SK-N-DZ (cell line): ENCODE measurements at regions not wholly inside any gene's neighbourhood (a gene's known extent, or its start where the extent isn't known, plus 50 kb on each side); places are given as distances from the start of the nearest gene placed in this dataset.

Experiments used
- DNase-seq: peaks from one replicate; pipeline ENCODE4 v3.0.0-alpha.2; 2015; ENCODE audit warnings: low spot score

DNA sequence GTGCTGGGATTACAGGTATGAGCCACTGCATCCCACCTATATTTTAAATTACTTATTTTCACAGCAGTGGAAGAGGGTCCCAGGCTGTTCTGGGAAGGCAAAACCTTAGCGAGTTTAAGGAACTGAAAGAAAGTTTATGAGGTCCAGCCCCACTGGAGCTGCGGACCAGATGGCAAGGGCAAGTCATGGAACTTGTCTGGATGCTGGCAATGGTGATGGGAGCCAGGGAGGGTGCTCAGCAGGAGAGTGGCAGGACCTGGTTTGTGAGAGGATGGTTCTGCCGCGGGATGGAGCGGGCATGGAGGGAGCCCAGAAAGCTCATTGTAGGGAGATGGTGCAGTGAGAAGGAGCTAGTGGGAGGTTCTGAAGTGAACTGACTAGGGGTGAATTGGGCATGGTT, 50.6 kb upstream of the SLC45A1 start:
- no peak for DNase-seq

GRCh38 chr1:8266436-8267165, 51.3 kb upstream of the SLC45A1 start:
- no peak for DNase-seq

- no peak for DNase-seq
Measured at GRCh38 chr1:8263791-8264190, 54.1 kb upstream of the SLC45A1 start.

GRCh38 chr1:8261398-8261762, 56.5 kb upstream of the SLC45A1 start:
- no peak for DNase-seq

GRCh38 chr1:8259498-8260290, 58.2 kb upstream of the SLC45A1 start:
- no peak for DNase-seq

- DNase-seq, result no peak
Measured at GRCh38 chr1:8257621-8258020, 60.3 kb upstream of the SLC45A1 start.

DNA sequence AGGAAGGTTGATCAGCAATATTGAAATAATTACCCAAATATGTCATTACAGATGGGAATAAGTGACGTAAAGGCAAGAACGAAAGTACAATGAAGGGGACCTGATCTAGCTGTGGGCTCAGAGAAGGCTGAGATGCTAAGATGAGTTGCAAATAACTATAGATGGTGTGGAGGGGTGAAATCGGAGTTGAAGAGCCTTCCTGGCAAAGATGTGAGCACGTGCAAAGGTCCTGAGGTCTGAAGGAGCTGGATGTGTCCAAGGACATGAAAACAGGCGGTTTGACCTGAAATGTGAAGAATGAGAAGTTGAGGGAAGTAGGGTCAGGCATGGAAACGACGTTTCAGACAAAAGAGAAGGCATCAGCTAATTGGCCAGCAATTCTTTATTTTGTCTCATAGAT, 61.6 kb upstream of the SLC45A1 start:
- no peak for DNase-seq

- no peak for DNase-seq
Measured at GRCh38 chr1:8255712-8256111, 62.2 kb upstream of the SLC45A1 start.

DNA sequence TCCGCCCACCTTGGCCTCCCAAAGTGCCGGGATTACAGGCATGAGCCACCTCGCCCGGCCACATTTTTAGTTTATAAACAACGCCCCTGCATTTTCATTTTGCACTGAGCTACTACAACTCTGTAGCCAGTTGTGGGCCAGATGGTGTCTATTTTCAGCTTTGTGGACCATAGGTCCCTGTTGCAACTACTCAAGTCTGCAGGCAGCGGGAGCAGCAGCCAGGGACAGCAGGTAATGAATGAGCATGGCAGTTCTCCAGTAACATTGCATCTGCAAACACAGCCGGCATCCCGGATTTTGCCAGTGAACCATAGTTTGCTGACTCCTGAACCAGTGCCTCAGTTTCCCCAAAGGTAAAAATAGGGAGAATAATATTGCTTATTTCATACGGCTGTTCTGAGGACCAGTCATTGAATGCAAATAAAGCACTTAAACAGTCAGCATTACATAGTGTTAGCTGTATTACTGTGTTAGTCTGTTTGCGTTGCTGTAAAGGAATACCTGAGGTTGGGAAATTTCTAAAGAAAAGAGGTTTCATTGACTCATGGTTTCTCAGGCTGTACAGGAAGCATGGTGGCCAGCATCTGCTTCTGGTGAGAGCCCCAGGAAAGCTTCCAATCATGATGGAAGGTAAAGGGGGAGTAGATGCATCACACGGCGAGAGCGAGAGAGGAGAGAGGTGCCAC, 65.5 kb upstream of the SLC45A1 start:
- DNase-seq, result no peak

- no peak for DNase-seq
Measured at GRCh38 chr1:8251635-8252034, 66.3 kb upstream of the SLC45A1 start.

DNA sequence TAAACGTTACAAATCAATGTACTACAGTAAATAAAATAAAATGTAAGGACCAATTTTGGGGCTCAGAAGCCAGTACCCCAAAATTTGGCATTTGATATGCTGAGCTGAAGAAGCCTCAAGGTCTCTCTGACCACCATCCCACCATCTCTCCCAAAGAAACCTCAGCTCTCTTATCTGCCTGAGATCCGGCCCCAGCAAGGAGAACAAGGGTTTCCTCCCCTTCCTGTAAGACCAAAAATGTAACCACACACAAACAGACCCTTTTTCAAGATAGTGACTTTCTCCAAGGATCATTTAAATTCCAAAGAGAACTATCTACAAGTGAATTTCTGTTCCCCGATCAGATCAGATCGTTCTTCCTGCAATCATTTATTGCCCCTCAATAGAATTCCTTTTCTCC, 68.1 kb upstream of the SLC45A1 start:
- DNase-seq, result no peak

DNA sequence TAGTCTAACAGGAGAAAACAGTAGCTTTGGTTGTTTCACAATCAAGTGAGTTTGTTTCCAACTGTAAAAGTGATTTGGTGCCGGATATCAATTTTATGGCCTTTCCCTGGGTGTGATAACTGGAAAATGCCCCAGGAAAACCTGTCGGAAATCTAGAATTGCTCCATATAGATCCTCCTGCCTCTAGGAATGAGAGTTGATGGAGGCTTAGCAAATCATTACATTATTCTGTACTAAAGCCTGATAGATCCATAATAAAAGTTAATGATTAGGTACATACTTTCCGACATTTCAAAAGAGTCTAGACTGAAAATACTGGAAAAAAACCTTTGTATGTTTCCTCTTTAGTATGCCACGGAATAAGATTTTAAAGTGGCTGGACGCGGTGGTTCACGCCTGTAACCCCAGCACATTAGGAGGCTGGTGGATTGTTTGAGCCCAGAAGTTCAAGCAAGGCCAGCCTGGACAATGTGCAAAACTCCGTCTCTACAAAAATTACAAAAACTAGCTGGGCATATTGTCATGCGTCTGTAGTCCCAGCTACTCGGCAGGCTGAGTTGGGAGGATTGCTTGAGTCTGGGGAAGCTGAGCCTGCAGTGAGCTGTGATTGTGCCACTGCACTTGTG, 70.0 kb upstream of the SLC45A1 start:
- no peak for DNase-seq

DNA sequence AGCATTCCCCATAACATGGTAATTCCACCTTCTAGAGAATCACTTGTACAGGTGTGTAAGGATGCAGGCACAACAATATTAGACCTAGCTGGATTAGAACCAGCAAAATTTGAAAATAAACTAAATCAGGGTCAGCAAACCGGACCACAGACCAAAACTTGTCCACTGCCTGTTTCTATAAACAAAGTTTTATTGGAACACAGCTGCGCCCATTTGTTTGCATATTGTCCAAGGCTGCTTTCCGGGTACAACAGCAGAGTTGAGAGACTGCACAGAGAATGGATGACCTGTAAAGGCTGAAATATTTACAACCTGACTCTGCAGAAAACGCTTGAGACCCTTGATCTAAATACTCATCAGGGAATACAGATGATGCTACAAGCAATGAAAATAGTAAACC, 73.6 kb upstream of the SLC45A1 start:
- DNase-seq, result no peak

GRCh38 chr1:8242498-8242897, 75.4 kb upstream of the SLC45A1 start:
- DNase-seq, result no peak

DNA sequence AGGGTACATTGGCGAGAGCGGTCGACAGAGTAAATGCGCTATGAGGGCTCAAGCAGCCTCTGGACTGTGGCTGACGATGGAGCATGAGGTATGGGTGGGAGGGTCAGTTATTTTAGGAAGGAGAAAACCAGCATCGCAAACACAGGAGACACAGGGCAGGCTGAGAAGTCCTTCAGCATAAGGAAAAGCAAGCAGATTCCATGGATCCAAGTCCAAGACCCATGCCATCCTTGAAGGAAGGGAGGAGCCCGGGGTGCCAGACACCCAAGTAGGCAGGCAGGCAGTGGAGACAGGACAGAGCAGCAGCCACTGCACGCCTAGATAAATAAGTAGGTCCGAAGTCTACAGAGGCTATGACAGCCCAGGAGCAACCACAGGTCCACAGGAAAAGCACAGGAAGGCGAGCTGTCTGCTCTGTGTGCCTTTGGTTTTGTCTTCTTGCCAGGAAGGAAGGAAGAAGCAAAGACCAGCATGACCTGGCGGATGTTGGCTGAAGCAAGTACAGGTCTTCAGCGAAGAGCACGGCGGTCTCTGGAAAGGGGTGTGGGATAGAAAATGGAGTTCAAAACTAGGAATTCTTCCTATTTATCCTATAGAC, 76.4 kb upstream of the SLC45A1 start:
- DNase-seq, result no peak

GRCh38 chr1:8239306-8240023, 78.4 kb upstream of the SLC45A1 start:
- peak; percentile 9 for DNase-seq

DNA sequence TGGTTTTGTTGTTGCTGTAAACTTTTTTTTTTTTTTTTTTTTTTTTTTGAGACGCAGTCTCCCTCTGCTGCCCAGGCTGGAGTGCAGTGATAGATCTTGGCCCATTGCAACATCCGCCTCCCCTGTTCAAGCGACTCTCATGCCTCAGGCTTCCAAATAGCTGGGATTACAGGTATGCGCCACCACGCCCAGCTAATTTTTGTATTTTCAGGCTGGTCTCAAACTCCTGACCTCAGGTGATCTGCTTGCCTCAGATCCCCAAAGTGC, 78.9 kb upstream of the SLC45A1 start:
- no peak for DNase-seq

DNA sequence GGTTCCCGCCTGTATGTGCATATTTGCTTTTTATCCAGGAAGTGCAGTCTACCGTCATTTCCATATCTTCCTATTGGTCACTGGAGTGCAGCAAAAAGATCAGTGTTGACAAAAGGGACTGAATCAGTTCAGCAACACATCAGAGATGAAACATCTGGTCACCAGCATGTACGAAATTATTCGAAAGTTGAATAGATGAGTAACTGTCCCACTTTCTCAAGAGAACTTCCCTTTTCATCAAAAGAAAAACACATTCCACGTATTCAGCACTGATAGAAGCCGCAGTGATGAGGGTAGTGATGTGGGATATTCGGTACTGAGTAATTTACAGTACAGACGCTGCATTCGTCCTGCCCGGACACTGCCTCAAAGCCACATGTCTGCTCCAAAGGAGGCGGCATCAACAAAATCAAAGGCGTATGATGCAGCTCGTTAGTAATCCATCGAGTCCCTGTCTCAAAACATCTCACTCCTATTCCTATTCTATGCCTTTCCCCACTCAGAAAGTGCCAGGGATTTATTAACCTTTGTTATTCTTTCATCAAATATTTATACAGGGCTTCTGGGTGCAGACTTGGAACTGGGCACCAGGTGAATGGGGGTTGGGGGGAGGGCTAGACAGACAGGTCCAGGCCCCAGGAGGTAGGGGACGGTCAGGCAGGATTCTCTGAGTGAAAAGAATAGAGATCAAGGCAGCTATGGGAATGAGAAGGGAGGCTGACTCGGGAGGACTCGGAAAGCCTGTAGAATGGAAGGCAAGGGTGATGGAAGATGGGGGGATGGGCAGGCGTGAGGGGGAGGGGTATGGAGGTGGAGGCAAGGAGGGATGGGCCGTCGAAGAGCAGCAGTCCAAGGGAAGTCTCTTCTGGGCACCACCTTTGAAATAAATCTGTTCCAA, 79.5 kb upstream of the SLC45A1 start:
- DNase-seq, result no peak

DNA sequence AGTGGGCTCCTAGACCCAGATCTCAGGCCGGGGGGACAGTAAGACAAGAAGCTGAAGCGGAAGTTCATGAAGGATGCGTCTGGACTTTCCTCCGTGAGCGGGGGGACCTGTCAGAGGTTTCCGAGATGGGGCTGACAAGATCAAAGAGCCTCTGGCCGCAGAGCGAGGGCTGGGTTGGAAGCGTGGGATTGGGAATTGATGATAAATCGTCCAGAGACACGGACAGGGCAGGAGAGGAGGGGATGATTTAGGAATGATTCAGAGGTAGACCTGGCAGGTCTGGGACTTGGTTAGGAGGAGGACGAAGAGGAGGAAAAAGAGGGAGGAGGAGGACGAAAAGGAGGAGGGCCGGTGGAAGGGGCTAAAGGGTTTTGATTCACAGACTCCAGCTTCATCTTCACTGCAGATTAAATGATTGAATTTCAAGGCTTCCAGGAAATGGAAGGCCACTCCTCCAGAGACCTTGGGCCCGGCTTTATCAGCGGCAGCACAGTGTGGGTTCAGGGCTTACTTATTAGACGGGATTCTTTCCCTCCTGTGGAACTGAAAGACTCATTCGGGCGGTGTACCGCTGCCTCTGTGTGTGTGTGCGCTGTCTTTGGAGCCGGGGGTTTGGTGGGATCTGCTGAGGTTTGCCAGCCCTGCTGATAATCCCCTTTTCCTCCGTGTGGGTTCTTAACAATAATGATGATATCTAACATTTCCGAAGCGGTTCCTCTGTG, 85.7 kb upstream of the SLC45A1 start:
- no peak for DNase-seq

DNA sequence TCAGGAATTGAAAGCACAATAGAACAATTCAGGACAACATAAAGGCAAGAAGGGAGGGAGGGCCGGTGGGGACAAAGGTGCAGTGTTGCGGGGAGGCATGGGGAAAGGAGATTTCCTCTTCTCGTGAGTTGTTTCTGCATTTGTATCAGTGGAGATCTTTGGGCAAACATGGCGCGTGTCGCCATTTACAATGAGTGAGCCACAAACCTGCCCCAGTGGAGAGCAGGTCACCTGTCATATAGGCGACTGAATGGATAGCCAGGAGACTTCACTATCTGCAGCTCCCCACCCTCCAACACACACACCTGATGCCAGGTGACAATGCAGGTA, 87.7 kb upstream of the SLC45A1 start:
- DNase-seq, result no peak
